ENCODE measurements at regions not wholly inside any gene's neighbourhood (a gene's known extent, or its start where the extent isn't known, plus 50 kb on each side); places are given as distances from the start of the nearest gene placed in this dataset.

DNA sequence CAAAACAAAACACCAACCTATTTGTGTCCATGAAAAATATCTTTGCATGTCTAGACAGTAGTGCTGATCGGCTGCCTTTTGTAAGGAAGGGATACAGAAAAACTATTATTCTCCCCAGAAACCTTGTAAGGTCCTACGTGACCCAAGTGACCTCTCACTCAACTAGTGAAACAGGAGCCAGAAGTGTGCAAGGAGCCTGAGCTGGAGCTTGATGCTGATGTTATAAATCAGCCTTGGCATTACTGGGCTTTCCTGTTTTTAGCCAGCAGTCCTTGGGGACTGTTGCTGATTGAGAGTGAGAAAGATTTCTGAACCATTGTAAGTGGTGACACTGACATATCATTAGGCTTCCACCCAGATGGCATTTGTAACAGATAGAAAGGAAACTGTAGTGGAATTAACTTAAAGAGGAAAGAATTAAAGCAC is 100.8 kb upstream of the LIMCH1 start:
- TF ChIP-seq GATA1 (IDR thresholded peaks at IDR 0.05; ENCODE audit: low read depth, low read length) (no peak), POLR2A (IDR thresholded peaks at IDR 0.05; ENCODE audit: low read length) (no peak)

All from erythroblast (primary cell).